ENCODE measurements at regions not wholly inside any gene's neighbourhood (a gene's known extent, or its start where the extent isn't known, plus 50 kb on each side); places are given as distances from the start of the nearest gene placed in this dataset.
A peak's percentile ranks its signal among the peaks of the same experiment; 100 is the strongest.

DNA sequence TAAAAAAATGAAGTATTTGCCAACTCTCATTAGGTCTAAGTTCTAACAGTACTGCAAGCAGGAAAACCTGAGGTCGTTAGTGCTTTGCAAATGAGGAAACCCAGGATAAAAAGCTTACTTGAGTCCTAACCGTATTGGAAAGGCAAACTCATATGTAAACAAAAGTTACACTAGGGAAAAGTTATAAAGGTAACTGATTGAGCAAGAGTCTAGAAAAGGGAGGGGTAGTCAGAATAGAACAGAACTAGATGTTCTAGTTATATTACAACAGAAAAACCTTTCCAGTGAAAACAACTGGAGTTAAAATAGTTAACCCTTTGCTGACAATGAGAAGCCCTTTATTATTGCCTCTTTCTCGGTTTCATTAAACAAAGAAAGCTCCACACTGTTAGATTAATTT, 66.4 kb upstream of the MAOA start:
- H3K4me3 ChIP-seq (replicated peaks in 1 of 2; ENCODE audit: low read depth in 2 of 2, low read length in 2 of 2): no peak overlapping the region
- peak; percentile 74 to 81 for DNase-seq (ENCODE audit: low read depth in 2 of 2)
- TF ChIP-seq, protein P1, sequence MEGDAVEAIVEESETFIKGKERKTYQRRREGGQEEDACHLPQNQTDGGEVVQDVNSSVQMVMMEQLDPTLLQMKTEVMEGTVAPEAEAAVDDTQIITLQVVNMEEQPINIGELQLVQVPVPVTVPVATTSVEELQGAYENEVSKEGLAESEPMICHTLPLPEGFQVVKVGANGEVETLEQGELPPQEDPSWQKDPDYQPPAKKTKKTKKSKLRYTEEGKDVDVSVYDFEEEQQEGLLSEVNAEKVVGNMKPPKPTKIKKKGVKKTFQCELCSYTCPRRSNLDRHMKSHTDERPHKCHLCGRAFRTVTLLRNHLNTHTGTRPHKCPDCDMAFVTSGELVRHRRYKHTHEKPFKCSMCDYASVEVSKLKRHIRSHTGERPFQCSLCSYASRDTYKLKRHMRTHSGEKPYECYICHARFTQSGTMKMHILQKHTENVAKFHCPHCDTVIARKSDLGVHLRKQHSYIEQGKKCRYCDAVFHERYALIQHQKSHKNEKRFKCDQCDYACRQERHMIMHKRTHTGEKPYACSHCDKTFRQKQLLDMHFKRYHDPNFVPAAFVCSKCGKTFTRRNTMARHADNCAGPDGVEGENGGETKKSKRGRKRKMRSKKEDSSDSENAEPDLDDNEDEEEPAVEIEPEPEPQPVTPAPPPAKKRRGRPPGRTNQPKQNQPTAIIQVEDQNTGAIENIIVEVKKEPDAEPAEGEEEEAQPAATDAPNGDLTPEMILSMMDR (IDR thresholded peaks at IDR 0.05; ENCODE audit: low read depth, low read length): no peak

DNA sequence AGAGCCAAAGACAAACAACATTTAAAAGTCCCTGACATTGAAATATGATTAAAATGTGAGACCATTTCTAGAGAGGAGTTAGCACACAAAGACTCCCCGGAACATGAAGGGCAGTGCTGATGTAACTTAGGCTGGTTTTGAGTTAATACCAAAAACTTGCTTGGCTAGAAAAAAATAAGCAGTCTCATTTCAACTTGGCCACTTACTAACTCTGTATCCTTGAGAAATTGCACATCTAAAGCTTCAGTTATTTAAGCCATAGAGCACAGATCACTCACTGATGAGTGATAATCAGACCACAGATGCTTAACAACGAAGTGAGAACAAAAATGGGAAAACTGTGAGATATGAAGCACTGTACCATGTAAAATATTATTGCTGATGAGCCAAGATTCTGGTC, 65.9 kb upstream of the MAOA start:
- peak; percentile 65 to 72 for DNase-seq (ENCODE audit: low read depth in 2 of 2)
- TF ChIP-seq, protein P1 (IDR thresholded peaks at IDR 0.05; ENCODE audit: low read depth, low read length): no peak
- H3K4me3 ChIP-seq (replicated peaks in 1 of 2; ENCODE audit: low read depth in 2 of 2, low read length in 2 of 2): no peak overlapping the region

DNA sequence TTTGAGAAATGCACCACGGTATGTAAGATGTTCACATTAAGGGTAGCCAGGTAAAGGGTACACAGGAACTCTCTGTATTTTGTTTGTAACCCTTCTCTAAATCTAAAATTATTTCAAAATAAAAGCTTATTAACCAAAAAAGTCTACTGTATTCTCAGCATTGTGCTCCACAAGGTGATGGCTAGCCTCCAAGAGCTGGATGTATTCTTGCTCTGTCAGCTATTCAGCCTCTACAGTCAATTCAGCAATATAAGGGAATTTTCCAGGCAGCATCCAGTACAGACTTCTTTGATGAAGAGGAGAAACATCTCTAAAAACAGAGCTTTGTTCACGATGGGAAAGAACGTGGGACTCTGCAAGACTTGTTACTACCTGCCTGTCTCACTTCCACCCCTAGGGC, 63.5 kb upstream of the MAOA start:
- peak in 1 of 2 donors; percentile 43 for DNase-seq (ENCODE audit: low read depth in 2 of 2)
- no peak overlapping the region for H3K4me3 ChIP-seq (replicated peaks in 1 of 2; ENCODE audit: low read depth in 2 of 2, low read length in 2 of 2)

DNA sequence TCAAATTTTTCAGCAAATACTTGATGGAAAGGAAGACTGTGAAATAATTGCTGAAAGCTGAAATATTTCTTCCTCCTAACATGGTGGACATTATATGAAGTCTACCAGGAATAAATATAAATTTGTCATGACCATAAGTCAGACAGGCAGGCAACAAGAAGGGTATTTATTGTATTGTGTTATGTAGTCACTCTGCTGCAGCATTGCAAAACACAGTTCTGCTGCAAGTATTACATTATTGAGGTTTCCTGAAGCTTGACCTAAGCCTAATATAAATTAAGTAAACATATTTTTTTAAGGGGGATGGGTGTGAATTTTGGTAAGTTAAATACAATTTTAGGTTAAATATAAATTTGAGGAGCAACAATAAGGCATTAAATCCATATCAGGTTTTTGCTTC, 60.2 kb upstream of the MAOA start:
- DNase-seq (ENCODE audit: low read depth in 2 of 2): peak; percentile 44 to 60
- TF ChIP-seq, protein P1 (IDR thresholded peaks at IDR 0.05; ENCODE audit: low read depth, low read length): no peak
- no peak overlapping the region for H3K4me3 ChIP-seq (replicated peaks in 1 of 2; ENCODE audit: low read depth in 2 of 2, low read length in 2 of 2)

More for the DNA sequence above, 63.5 kb upstream of the MAOA start:
- TF ChIP-seq, protein P1 (IDR thresholded peaks at IDR 0.05; ENCODE audit: low read depth, low read length): no peak

DNA sequence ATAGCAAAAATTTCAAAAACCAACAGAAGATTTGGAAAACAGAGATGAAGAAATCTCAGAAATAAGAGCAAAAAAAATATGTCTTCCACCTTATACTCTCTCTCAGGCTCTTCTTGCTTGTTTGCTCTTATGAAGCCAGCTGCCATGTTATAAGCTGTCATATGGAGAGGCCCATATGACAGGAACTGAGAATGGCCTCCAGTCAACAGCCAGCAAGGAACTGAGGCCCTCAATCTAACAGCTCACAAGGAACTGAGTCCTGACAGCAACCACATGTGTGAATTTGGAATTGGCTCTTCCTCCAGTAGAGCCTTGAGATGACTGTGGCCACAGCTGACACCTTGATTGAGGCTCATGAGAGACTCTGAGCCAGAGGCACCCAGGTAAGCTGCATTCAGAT, 51.3 kb upstream of the MAOA start:
- no peak for DNase-seq (ENCODE audit: low read depth in 2 of 2)
- TF ChIP-seq, protein P1 (IDR thresholded peaks at IDR 0.05; ENCODE audit: low read depth, low read length): no peak
- H3K4me3 ChIP-seq (replicated peaks in 1 of 2; ENCODE audit: low read depth in 2 of 2, low read length in 2 of 2): no peak overlapping the region

DNA sequence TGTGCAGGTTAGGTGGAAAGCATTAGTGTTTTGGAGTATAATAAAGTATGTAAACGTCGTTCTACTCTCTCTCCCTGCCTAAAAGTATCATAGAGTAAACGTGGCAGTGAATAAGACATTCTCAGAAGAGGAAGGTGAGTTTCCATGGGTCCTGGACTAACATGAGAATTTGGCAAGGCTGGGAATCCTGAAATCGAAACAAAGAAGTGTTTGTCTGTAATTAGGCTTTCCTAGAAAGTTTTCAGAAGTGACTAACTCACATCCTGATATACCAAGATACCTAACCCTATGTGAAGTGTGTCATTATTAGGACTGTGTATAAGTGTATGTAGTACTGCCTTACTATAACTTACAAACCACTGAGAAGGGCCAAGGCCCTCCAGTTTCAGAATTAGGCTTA, 50.7 kb upstream of the MAOA start:
- TF ChIP-seq, protein P1 (IDR thresholded peaks at IDR 0.05; ENCODE audit: low read depth, low read length): no peak
- H3K4me3 ChIP-seq (replicated peaks in 1 of 2; ENCODE audit: low read depth in 2 of 2, low read length in 2 of 2): no peak overlapping the region
- no peak for DNase-seq (ENCODE audit: low read depth in 2 of 2)

Measured in cardiac fibroblast (primary cell).